BE2C (cell line): ENCODE measurements at regions not wholly inside any gene's neighbourhood (a gene's known extent, or its start where the extent isn't known, plus 50 kb on each side); places are given as distances from the start of the nearest gene placed in this dataset.

Experiments
- DNase-seq: peaks from one replicate; pipeline ENCODE4 v3.0.0-alpha.2; 2020
- H3K27me3 ChIP-seq: fragments of 250-450 bp; sonication (Bioruptor Pico); 2 replicates; pipeline ENCODE4 v1.5.1; 2020; ENCODE audit warnings: mild to moderate bottlenecking
- H3K36me3 ChIP-seq: fragments of 250-450 bp; sonication (Bioruptor Pico); 2 replicates; pipeline ENCODE4 v1.5.1; 2020; ENCODE audit warnings: mild to moderate bottlenecking
- H3K4me1 ChIP-seq: fragments of 250-450 bp; sonication (Bioruptor Pico); 2 replicates; pipeline ENCODE4 v1.5.1; 2020
- H3K4me3 ChIP-seq: 2 replicates; pipeline ENCODE4 v1.5.1; 2011; ENCODE audit warnings: low read depth, low read length
- H3K9me3 ChIP-seq: fragments of 250-450 bp; sonication (Bioruptor Pico); 2 replicates; pipeline ENCODE4 v1.5.1; 2020
- TF ChIP-seq, protein P1 (sequence below): IDR thresholded peaks from 2 replicates; pipeline ENCODE4 v1.5.1; 2012; ENCODE audit warnings: mild to moderate bottlenecking, low read depth, low read length

GRCh38 chr13:70541451-70541850, 433.2 kb upstream of the KLHL1 start:
- H3K36me3 ChIP-seq, result no peaks in the 10 kb centered on the region
- no peak overlapping the region for H3K4me3 ChIP-seq
- no peaks in the 10 kb centered on the region for H3K9me3 ChIP-seq
- no peaks in the 10 kb centered on the region for H3K27me3 ChIP-seq
- H3K4me1 ChIP-seq, result peaks cover 3% of the 10 kb centered on the region
- TF ChIP-seq, protein P1, sequence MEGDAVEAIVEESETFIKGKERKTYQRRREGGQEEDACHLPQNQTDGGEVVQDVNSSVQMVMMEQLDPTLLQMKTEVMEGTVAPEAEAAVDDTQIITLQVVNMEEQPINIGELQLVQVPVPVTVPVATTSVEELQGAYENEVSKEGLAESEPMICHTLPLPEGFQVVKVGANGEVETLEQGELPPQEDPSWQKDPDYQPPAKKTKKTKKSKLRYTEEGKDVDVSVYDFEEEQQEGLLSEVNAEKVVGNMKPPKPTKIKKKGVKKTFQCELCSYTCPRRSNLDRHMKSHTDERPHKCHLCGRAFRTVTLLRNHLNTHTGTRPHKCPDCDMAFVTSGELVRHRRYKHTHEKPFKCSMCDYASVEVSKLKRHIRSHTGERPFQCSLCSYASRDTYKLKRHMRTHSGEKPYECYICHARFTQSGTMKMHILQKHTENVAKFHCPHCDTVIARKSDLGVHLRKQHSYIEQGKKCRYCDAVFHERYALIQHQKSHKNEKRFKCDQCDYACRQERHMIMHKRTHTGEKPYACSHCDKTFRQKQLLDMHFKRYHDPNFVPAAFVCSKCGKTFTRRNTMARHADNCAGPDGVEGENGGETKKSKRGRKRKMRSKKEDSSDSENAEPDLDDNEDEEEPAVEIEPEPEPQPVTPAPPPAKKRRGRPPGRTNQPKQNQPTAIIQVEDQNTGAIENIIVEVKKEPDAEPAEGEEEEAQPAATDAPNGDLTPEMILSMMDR, result no peak
- DNase-seq, result no peak

DNA sequence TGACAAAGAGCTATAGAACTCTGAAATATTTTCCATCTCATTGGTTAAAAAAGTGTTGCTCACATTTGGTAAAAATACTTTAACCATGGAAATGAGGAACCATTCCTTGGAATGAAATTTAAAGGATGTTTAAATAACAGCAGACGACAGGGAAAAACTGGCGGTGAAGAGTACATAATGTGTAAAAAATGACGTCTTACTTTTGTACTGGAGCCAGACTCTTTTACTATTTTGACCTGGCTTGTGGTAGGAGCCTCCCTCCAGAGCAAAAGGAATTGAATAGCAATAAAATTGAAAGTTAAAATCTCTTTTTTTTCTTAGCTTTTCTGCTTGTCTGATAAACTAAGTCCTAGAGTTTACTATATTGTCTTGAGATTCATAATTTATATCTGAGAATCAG, 426.2 kb upstream of the KLHL1 start:
- no peak overlapping the region for H3K4me3 ChIP-seq
- TF ChIP-seq, protein P1, result no peak
- peaks cover 13% of the 10 kb centered on the region for H3K4me1 ChIP-seq
- DNase-seq, result no peak
- H3K36me3 ChIP-seq, result no peaks in the 10 kb centered on the region
- H3K9me3 ChIP-seq, result no peaks in the 10 kb centered on the region
- no peaks in the 10 kb centered on the region for H3K27me3 ChIP-seq

GRCh38 chr13:70529652-70530051, 421.4 kb upstream of the KLHL1 start:
- Histone ChIP-seq H3K36me3 (no peaks in the 10 kb centered on the region), H3K4me1 (peaks cover 10% of the 10 kb centered on the region), H3K9me3 (no peaks in the 10 kb centered on the region), H3K27me3 (no peaks in the 10 kb centered on the region), H3K4me3 (no peak overlapping the region)
- DNase-seq, result no peak
- TF ChIP-seq, protein P1, result no peak

DNA sequence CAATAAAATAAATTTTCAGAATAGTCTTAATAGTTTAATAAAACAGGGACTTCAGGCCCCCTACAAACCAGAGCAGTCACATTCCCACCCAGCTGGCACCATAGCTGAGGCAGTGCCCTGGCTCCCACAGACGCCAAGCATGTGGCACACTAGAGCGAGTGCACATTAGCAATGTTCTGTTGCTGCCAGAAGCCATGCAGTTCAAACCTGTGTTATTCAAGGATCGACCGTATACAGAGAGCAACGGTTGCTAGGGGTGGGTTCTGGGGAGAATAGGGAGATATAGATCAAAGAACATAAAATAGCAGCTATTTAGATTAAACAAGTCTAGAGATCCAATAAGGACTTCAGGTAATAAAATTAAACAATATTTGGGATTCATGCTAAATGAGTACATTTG, 419.3 kb upstream of the KLHL1 start:
- peaks cover 21% of the 10 kb centered on the region for H3K4me1 ChIP-seq
- no peaks in the 10 kb centered on the region for H3K9me3 ChIP-seq
- no peak overlapping the region for H3K4me3 ChIP-seq
- H3K27me3 ChIP-seq, result no peaks in the 10 kb centered on the region
- TF ChIP-seq, protein P1, result no peak
- DNase-seq, result peak; percentile 66
- H3K36me3 ChIP-seq, result no peaks in the 10 kb centered on the region

- TF ChIP-seq, protein P1, result no peak
- Histone ChIP-seq H3K27me3 (no peaks in the 10 kb centered on the region), H3K9me3 (no peaks in the 10 kb centered on the region), H3K36me3 (no peaks in the 10 kb centered on the region), H3K4me3 (no peak overlapping the region), H3K4me1 (peaks cover 21% of the 10 kb centered on the region)
- DNase-seq, result peak; percentile 63
Measured at GRCh38 chr13:70523622-70524021, 415.4 kb upstream of the KLHL1 start.

GRCh38 chr13:70520275-70521036, 412.2 kb upstream of the KLHL1 start:
- Histone ChIP-seq H3K36me3 (no peaks in the 10 kb centered on the region), H3K9me3 (no peaks in the 10 kb centered on the region), H3K4me3 (no peak overlapping the region), H3K27me3 (no peaks in the 10 kb centered on the region), H3K4me1 (peaks cover 11% of the 10 kb centered on the region)
- TF ChIP-seq, protein P1, result no peak
- no peak for DNase-seq
